ENCODE measurements at regions not wholly inside any gene's neighbourhood (a gene's known extent, or its start where the extent isn't known, plus 50 kb on each side); places are given as distances from the start of the nearest gene placed in this dataset.

GRCh38 chr5:125823572-125823971 lies 599.6 kb upstream of the GRAMD2B start:
- DNase-seq (ENCODE audit: low spot score) = no peak

GRCh38 chr5:125826214-125826613 lies 597.0 kb upstream of the GRAMD2B start:
- no peak for DNase-seq (ENCODE audit: low spot score)

GRCh38 chr5:125829349-125829748 lies 593.9 kb upstream of the GRAMD2B start:
- DNase-seq (ENCODE audit: low spot score) = no peak

- DNase-seq (ENCODE audit: low spot score) = no peak
These were observed 589.8 kb upstream of the GRAMD2B start for GRCh38 chr5:125833398-125833797.

- no peak for DNase-seq (ENCODE audit: low spot score)
These were observed 588.6 kb upstream of the GRAMD2B start for GRCh38 chr5:125834438-125835115.

GRCh38 chr5:125835293-125836172 lies 587.7 kb upstream of the GRAMD2B start:
- DNase-seq (ENCODE audit: low spot score) = peak; percentile 75

- no peak for DNase-seq (ENCODE audit: low spot score)
These were observed 587.0 kb upstream of the GRAMD2B start for GRCh38 chr5:125836256-125836655.

GRCh38 chr5:125837866-125838265 lies 585.3 kb upstream of the GRAMD2B start:
- no peak for DNase-seq (ENCODE audit: low spot score)

GRCh38 chr5:125847561-125847960 lies 575.6 kb upstream of the GRAMD2B start:
- DNase-seq (ENCODE audit: low spot score) = no peak

- DNase-seq (ENCODE audit: low spot score) = no peak
These were observed 574.5 kb upstream of the GRAMD2B start for GRCh38 chr5:125848751-125849150.

- no peak for DNase-seq (ENCODE audit: low spot score)
These were observed 566.3 kb upstream of the GRAMD2B start for GRCh38 chr5:125856949-125857348.

- DNase-seq (ENCODE audit: low spot score) = no peak
These were observed 559.6 kb upstream of the GRAMD2B start for GRCh38 chr5:125863579-125863978.

- no peak for DNase-seq (ENCODE audit: low spot score)
These were observed 557.9 kb upstream of the GRAMD2B start for GRCh38 chr5:125865166-125865815.

- DNase-seq (ENCODE audit: low spot score) = no peak
These were observed 555.2 kb upstream of the GRAMD2B start for GRCh38 chr5:125868036-125868435.

- peak; percentile 42 for DNase-seq (ENCODE audit: low spot score)
These were observed 553.0 kb upstream of the GRAMD2B start for GRCh38 chr5:125870256-125870655.

- DNase-seq (ENCODE audit: low spot score) = no peak
These were observed 549.2 kb upstream of the GRAMD2B start for GRCh38 chr5:125874057-125874456.

GRCh38 chr5:125874717-125875116 lies 548.5 kb upstream of the GRAMD2B start:
- DNase-seq (ENCODE audit: low spot score) = peak; percentile 22

- DNase-seq (ENCODE audit: low spot score) = no peak
These were observed 546.0 kb upstream of the GRAMD2B start for GRCh38 chr5:125877248-125877647.

- no peak for DNase-seq (ENCODE audit: low spot score)
These were observed 541.1 kb upstream of the GRAMD2B start for GRCh38 chr5:125882061-125882460.

- DNase-seq (ENCODE audit: low spot score) = no peak
These were observed 540.0 kb upstream of the GRAMD2B start for GRCh38 chr5:125883223-125883622.

GRCh38 chr5:125888358-125888757 lies 534.9 kb upstream of the GRAMD2B start:
- DNase-seq (ENCODE audit: low spot score) = no peak

GRCh38 chr5:125890511-125890931 lies 532.7 kb upstream of the GRAMD2B start:
- DNase-seq (ENCODE audit: low spot score) = no peak
